ENCODE measurements at regions not wholly inside any gene's neighbourhood (a gene's known extent, or its start where the extent isn't known, plus 50 kb on each side); places are given as distances from the start of the nearest gene placed in this dataset.
"Not testable (repeated sequence)": the region's sequence is repeated elsewhere in the genome, so short reads cannot be mapped to it uniquely, and the experiment has no call there.

GRCh38 chr4:49233346-49233745, 247.3 kb downstream of the CWH43 start:
- H3K27me3 Mint-ChIP-seq (ENCODE audit: unreplicated experiment); H3K36me3 Mint-ChIP-seq (ENCODE audit: low read depth, unreplicated experiment); H3K27ac Mint-ChIP-seq (ENCODE audit: unreplicated experiment); H3K4me3 Mint-ChIP-seq (ENCODE audit: unreplicated experiment); DNase-seq (ENCODE audit: low spot score); H3K4me1 Mint-ChIP-seq (ENCODE audit: unreplicated experiment): not testable (repeated sequence)
- H3K9me3 Mint-ChIP-seq (ENCODE audit: unreplicated experiment): peaks cover 15% of the 10 kb centered on the region

GRCh38 chr4:49233749-49234148, 247.7 kb downstream of the CWH43 start:
- not testable (repeated sequence) for H3K27me3 Mint-ChIP-seq (ENCODE audit: unreplicated experiment); H3K4me3 Mint-ChIP-seq (ENCODE audit: unreplicated experiment); H3K27ac Mint-ChIP-seq (ENCODE audit: unreplicated experiment); H3K36me3 Mint-ChIP-seq (ENCODE audit: low read depth, unreplicated experiment); DNase-seq (ENCODE audit: low spot score); H3K4me1 Mint-ChIP-seq (ENCODE audit: unreplicated experiment)
- peaks cover 13% of the 10 kb centered on the region for H3K9me3 Mint-ChIP-seq (ENCODE audit: unreplicated experiment)

- H3K27ac Mint-ChIP-seq (ENCODE audit: unreplicated experiment); DNase-seq (ENCODE audit: low spot score); H3K27me3 Mint-ChIP-seq (ENCODE audit: unreplicated experiment); H3K4me3 Mint-ChIP-seq (ENCODE audit: unreplicated experiment); H3K36me3 Mint-ChIP-seq (ENCODE audit: low read depth, unreplicated experiment); H3K4me1 Mint-ChIP-seq (ENCODE audit: unreplicated experiment): not testable (repeated sequence)
- H3K9me3 Mint-ChIP-seq (ENCODE audit: unreplicated experiment): peaks cover 13% of the 10 kb centered on the region
These were observed 248.3 kb downstream of the CWH43 start for GRCh38 chr4:49234382-49234781.

- peaks cover 16% of the 10 kb centered on the region for H3K9me3 Mint-ChIP-seq (ENCODE audit: unreplicated experiment)
- H3K27ac Mint-ChIP-seq (ENCODE audit: unreplicated experiment); H3K27me3 Mint-ChIP-seq (ENCODE audit: unreplicated experiment); DNase-seq (ENCODE audit: low spot score); H3K36me3 Mint-ChIP-seq (ENCODE audit: low read depth, unreplicated experiment); H3K4me1 Mint-ChIP-seq (ENCODE audit: unreplicated experiment); H3K4me3 Mint-ChIP-seq (ENCODE audit: unreplicated experiment): not testable (repeated sequence)
These were observed 249.5 kb downstream of the CWH43 start for GRCh38 chr4:49235413-49236160.

GRCh38 chr4:49236474-49236873, 250.4 kb downstream of the CWH43 start:
- H3K36me3 Mint-ChIP-seq (ENCODE audit: low read depth, unreplicated experiment); H3K4me3 Mint-ChIP-seq (ENCODE audit: unreplicated experiment); H3K27ac Mint-ChIP-seq (ENCODE audit: unreplicated experiment); H3K27me3 Mint-ChIP-seq (ENCODE audit: unreplicated experiment); DNase-seq (ENCODE audit: low spot score); H3K4me1 Mint-ChIP-seq (ENCODE audit: unreplicated experiment): not testable (repeated sequence)
- peaks cover 19% of the 10 kb centered on the region for H3K9me3 Mint-ChIP-seq (ENCODE audit: unreplicated experiment)

GRCh38 chr4:49241295-49241694, 255.2 kb downstream of the CWH43 start:
- not testable (repeated sequence) for H3K27me3 Mint-ChIP-seq (ENCODE audit: unreplicated experiment); DNase-seq (ENCODE audit: low spot score); H3K36me3 Mint-ChIP-seq (ENCODE audit: low read depth, unreplicated experiment); H3K4me1 Mint-ChIP-seq (ENCODE audit: unreplicated experiment); H3K27ac Mint-ChIP-seq (ENCODE audit: unreplicated experiment); H3K4me3 Mint-ChIP-seq (ENCODE audit: unreplicated experiment)
- H3K9me3 Mint-ChIP-seq (ENCODE audit: unreplicated experiment): peaks cover 19% of the 10 kb centered on the region

- not testable (repeated sequence) for H3K27ac Mint-ChIP-seq (ENCODE audit: unreplicated experiment); H3K9me3 Mint-ChIP-seq (ENCODE audit: unreplicated experiment); H3K36me3 Mint-ChIP-seq (ENCODE audit: low read depth, unreplicated experiment); DNase-seq (ENCODE audit: low spot score); H3K4me1 Mint-ChIP-seq (ENCODE audit: unreplicated experiment); H3K27me3 Mint-ChIP-seq (ENCODE audit: unreplicated experiment); H3K4me3 Mint-ChIP-seq (ENCODE audit: unreplicated experiment)
These were observed 276.7 kb downstream of the CWH43 start for GRCh38 chr4:49262786-49263185.

GRCh38 chr4:49270435-49270834, 284.4 kb downstream of the CWH43 start:
- not testable (repeated sequence) for H3K4me3 Mint-ChIP-seq (ENCODE audit: unreplicated experiment); H3K27ac Mint-ChIP-seq (ENCODE audit: unreplicated experiment)

GRCh38 chr4:49270912-49271311, 284.8 kb downstream of the CWH43 start:
- H3K27ac Mint-ChIP-seq (ENCODE audit: unreplicated experiment): not testable (repeated sequence)

More at GRCh38 chr4:49270435-49270834, 284.4 kb downstream of the CWH43 start:
- not testable (repeated sequence) for H3K4me1 Mint-ChIP-seq (ENCODE audit: unreplicated experiment); H3K9me3 Mint-ChIP-seq (ENCODE audit: unreplicated experiment); H3K27me3 Mint-ChIP-seq (ENCODE audit: unreplicated experiment); DNase-seq (ENCODE audit: low spot score); H3K36me3 Mint-ChIP-seq (ENCODE audit: low read depth, unreplicated experiment)

GRCh38 chr4:49285905-49286304, 299.8 kb downstream of the CWH43 start:
- H3K27ac Mint-ChIP-seq (ENCODE audit: unreplicated experiment): peak overlapping the region; percentile 51
- H3K27me3 Mint-ChIP-seq (ENCODE audit: unreplicated experiment); DNase-seq (ENCODE audit: low spot score); H3K4me1 Mint-ChIP-seq (ENCODE audit: unreplicated experiment); H3K4me3 Mint-ChIP-seq (ENCODE audit: unreplicated experiment): not testable (repeated sequence)
- H3K9me3 Mint-ChIP-seq (ENCODE audit: unreplicated experiment): peaks cover 28% of the 10 kb centered on the region
- peaks cover 12% of the 10 kb centered on the region for H3K36me3 Mint-ChIP-seq (ENCODE audit: low read depth, unreplicated experiment)

More at GRCh38 chr4:49270912-49271311, 284.8 kb downstream of the CWH43 start:
- not testable (repeated sequence) for H3K4me3 Mint-ChIP-seq (ENCODE audit: unreplicated experiment); DNase-seq (ENCODE audit: low spot score); H3K9me3 Mint-ChIP-seq (ENCODE audit: unreplicated experiment); H3K4me1 Mint-ChIP-seq (ENCODE audit: unreplicated experiment); H3K27me3 Mint-ChIP-seq (ENCODE audit: unreplicated experiment); H3K36me3 Mint-ChIP-seq (ENCODE audit: low read depth, unreplicated experiment)

GRCh38 chr4:49286926-49287745, 301.1 kb downstream of the CWH43 start:
- peaks cover 12% of the 10 kb centered on the region for H3K36me3 Mint-ChIP-seq (ENCODE audit: low read depth, unreplicated experiment)
- H3K27ac Mint-ChIP-seq (ENCODE audit: unreplicated experiment); H3K27me3 Mint-ChIP-seq (ENCODE audit: unreplicated experiment); H3K4me1 Mint-ChIP-seq (ENCODE audit: unreplicated experiment); DNase-seq (ENCODE audit: low spot score): not testable (repeated sequence)
- peaks cover 28% of the 10 kb centered on the region for H3K9me3 Mint-ChIP-seq (ENCODE audit: unreplicated experiment)
- H3K4me3 Mint-ChIP-seq (ENCODE audit: unreplicated experiment): peak overlapping the region; percentile 54

GRCh38 chr4:49287893-49288292, 301.8 kb downstream of the CWH43 start:
- DNase-seq (ENCODE audit: low spot score): peak; percentile 12
- not testable (repeated sequence) for H3K4me3 Mint-ChIP-seq (ENCODE audit: unreplicated experiment); H3K27me3 Mint-ChIP-seq (ENCODE audit: unreplicated experiment); H3K4me1 Mint-ChIP-seq (ENCODE audit: unreplicated experiment); H3K27ac Mint-ChIP-seq (ENCODE audit: unreplicated experiment)
- peaks cover 12% of the 10 kb centered on the region for H3K36me3 Mint-ChIP-seq (ENCODE audit: low read depth, unreplicated experiment)
- peaks cover 28% of the 10 kb centered on the region for H3K9me3 Mint-ChIP-seq (ENCODE audit: unreplicated experiment)

Measured in endothelial cell (in vitro differentiated cells).